Mesothelial cell of epicardium (in vitro differentiated cells): ENCODE measurements at regions not wholly inside any gene's neighbourhood (a gene's known extent, or its start where the extent isn't known, plus 50 kb on each side); places are given as distances from the start of the nearest gene placed in this dataset.

Source experiments
- DNase-seq, 2 experiments: peaks; one replicate each; pipeline ENCODE4 v3.0.0; 2021; ENCODE audit warnings: low spot score in 2 of 2; ENCODE audit not compliant: unreplicated experiment in 2 of 2
- H3K27ac Mint-ChIP-seq: 2 replicates; pipeline ENCODE4 v1.8.0; 2021; ENCODE audit warnings: mixed read lengths
- H3K27me3 Mint-ChIP-seq: 2 replicates; pipeline ENCODE4 v1.8.0; 2021; ENCODE audit warnings: low read depth, mixed read lengths
- H3K36me3 Mint-ChIP-seq: 2 replicates; pipeline ENCODE4 v1.8.0; 2021; ENCODE audit warnings: mixed read lengths
- H3K4me1 Mint-ChIP-seq: 2 replicates; pipeline ENCODE4 v1.8.0; 2021; ENCODE audit warnings: mixed read lengths
- H3K4me3 Mint-ChIP-seq: 2 replicates; pipeline ENCODE4 v1.8.0; 2021; ENCODE audit warnings: mild to moderate bottlenecking, moderate library complexity, mixed read lengths
- H3K9me3 Mint-ChIP-seq: 2 replicates; pipeline ENCODE4 v1.8.0; 2021; ENCODE audit warnings: mixed read lengths
- TF ChIP-seq, protein P1 (sequence below): fragments of 200-600 bp; sonication (generic); IDR thresholded peaks from one replicate; pipeline ENCODE4 v1.5.0; 2021; ENCODE audit warnings: antibody characterized with exemption; ENCODE audit not compliant: unreplicated experiment

DNA sequence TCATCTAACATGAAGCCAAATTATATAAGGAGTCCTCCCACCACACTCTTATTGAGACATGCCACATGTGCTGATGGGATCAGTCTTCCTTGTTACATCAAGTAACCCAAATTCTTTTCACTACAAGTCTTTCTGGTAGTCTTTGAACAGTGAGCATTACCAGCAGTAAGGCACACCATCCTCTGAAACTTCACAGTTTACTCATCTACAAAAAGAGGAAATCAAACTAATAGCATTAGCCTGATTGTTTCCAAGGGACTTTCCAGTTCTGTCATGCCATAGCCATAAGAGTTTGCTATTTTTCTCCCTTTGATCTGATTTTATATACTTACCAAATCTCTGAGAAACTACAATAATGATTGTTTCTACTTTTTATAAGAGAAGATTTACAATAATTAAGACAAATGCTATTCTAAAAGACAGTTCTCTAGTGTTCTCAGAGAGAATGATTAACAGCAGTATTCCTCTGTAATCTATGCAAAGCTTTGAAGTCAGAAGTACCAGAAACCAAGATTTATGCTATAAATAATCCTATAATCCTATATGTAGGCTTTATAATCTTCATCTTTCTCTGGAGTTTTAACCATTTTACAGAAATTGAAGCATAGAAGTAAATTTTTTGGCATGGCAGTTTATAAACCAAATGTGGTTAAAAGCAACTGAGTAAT is 166.2 kb upstream of the ACO1 start:
- TF ChIP-seq, protein P1, sequence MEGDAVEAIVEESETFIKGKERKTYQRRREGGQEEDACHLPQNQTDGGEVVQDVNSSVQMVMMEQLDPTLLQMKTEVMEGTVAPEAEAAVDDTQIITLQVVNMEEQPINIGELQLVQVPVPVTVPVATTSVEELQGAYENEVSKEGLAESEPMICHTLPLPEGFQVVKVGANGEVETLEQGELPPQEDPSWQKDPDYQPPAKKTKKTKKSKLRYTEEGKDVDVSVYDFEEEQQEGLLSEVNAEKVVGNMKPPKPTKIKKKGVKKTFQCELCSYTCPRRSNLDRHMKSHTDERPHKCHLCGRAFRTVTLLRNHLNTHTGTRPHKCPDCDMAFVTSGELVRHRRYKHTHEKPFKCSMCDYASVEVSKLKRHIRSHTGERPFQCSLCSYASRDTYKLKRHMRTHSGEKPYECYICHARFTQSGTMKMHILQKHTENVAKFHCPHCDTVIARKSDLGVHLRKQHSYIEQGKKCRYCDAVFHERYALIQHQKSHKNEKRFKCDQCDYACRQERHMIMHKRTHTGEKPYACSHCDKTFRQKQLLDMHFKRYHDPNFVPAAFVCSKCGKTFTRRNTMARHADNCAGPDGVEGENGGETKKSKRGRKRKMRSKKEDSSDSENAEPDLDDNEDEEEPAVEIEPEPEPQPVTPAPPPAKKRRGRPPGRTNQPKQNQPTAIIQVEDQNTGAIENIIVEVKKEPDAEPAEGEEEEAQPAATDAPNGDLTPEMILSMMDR = no peak
- Mint-ChIP-seq H3K36me3 (no peaks in the 10 kb centered on the region), H3K27ac (peak overlapping the region; percentile 18), H3K27me3 (no peaks in the 10 kb centered on the region), H3K4me3 (no peak overlapping the region), H3K9me3 (peaks cover 17% of the 10 kb centered on the region), H3K4me1 (peaks cover 11% of the 10 kb centered on the region)
- no peak for DNase-seq

DNA sequence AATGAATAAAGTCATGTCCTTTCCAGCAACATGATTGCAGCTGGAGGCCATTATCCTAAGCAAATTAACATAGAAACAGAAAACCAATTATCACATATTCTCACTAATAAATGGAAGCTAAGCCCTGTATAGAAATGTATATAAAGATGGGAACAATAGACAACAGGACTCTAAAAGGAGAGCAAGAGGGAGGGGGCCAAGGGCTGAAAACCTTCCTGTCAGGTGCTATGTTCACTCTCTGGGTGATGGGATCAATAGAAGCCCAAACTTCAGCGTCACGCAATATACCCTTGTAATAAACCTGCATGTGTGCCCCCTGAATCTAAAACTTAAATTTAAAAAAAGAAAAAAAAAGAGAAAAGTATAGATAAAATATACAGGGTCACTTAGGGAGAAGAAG is 163.7 kb upstream of the ACO1 start:
- H3K27ac Mint-ChIP-seq = no peak overlapping the region
- no peaks in the 10 kb centered on the region for H3K27me3 Mint-ChIP-seq

DNA sequence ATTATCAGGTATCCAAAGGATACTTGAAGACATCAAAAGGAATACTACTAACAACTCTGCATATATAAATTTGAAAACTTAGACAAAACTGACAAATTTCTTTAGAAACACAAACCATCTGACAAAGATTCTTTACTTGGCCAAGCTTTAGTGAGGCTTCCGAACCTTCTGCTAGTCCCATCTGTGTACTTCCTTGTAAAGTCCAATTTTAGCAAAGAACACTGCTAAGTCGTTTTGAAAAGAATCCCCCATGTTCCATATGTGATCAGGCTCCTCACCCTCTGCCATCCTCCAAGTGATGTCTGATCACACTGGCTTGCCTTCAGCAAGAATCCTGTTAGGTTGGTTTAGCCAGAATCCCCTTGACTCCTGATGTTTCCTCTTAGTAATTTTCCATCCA is 150.0 kb upstream of the ACO1 start:
- no peak overlapping the region for H3K4me3 Mint-ChIP-seq
- TF ChIP-seq, protein P1 = no peak
- DNase-seq = no peak
- no peak overlapping the region for H3K27ac Mint-ChIP-seq
- no peaks in the 10 kb centered on the region for H3K4me1 Mint-ChIP-seq
- no peaks in the 10 kb centered on the region for H3K36me3 Mint-ChIP-seq
- H3K9me3 Mint-ChIP-seq = peaks cover 12% of the 10 kb centered on the region
- H3K27me3 Mint-ChIP-seq = no peaks in the 10 kb centered on the region

More for the DNA sequence above, 163.7 kb upstream of the ACO1 start:
- peaks cover 5% of the 10 kb centered on the region for H3K9me3 Mint-ChIP-seq
- TF ChIP-seq, protein P1 = no peak
- H3K36me3 Mint-ChIP-seq = no peaks in the 10 kb centered on the region
- peaks cover 11% of the 10 kb centered on the region for H3K4me1 Mint-ChIP-seq
- no peak for DNase-seq
- no peak overlapping the region for H3K4me3 Mint-ChIP-seq

DNA sequence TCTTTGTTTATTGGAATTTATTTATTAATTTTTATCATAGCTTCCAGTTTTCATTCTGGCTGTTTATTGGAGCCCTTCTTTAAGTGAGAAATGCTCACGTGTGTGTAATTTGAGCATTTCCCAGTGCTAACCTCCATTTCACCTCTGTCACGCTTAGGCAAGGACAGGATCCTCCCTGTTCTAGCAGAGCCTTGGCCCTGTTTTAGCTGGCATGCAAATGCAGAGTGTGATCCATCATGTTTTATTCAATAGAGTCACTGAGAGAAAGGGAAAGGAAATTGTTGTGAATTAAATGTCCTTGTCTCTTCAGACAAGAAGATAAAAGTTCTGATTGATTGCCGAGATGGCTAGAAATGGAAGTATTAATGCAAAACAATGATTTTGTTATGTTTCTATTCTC is 137.3 kb upstream of the ACO1 start:
- no peak overlapping the region for H3K4me3 Mint-ChIP-seq
- no peaks in the 10 kb centered on the region for H3K36me3 Mint-ChIP-seq
- H3K27me3 Mint-ChIP-seq = no peaks in the 10 kb centered on the region
- no peak overlapping the region for H3K27ac Mint-ChIP-seq
- TF ChIP-seq, protein P1 = no peak
- H3K9me3 Mint-ChIP-seq = no peaks in the 10 kb centered on the region
- DNase-seq = no peak
- peaks cover 57% of the 10 kb centered on the region for H3K4me1 Mint-ChIP-seq

DNA sequence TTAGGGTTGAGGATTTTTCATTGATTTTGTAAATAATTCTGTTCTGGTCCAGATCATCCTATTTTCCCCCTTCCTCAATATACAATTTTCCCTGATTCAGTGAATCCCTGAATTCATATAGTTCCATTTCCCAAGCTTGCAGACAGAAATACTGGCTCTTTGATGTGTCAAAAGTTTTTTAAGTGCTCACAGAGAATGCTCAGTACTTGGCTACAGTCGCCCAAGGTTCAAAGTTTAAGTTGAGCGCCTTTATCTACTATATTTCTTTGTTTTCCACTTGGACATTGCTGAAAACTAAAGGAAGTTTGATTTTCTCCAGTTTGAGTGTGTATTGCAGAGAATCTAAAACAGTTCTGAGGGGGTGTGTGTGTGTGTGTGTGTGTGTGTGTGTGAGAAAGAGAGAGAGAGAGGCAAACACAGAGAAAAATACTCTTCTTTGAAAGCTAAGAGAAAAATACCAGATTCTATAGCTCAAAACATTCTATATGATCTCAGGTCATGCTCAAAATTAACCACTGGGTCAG is 136.2 kb upstream of the ACO1 start:
- H3K36me3 Mint-ChIP-seq = no peaks in the 10 kb centered on the region
- no peaks in the 10 kb centered on the region for H3K9me3 Mint-ChIP-seq
- TF ChIP-seq, protein P1 = no peak
- H3K27ac Mint-ChIP-seq = peak overlapping the region; percentile 35
- H3K27me3 Mint-ChIP-seq = peaks cover under 1% of the 10 kb centered on the region
- no peak overlapping the region for H3K4me3 Mint-ChIP-seq
- DNase-seq = no peak
- peaks cover 51% of the 10 kb centered on the region for H3K4me1 Mint-ChIP-seq
